Nephron (organoid): ENCODE measurements at regions not wholly inside any gene's neighbourhood (a gene's known extent, or its start where the extent isn't known, plus 50 kb on each side); places are given as distances from the start of the nearest gene placed in this dataset.

Experiments
- H3K27ac Mint-ChIP-seq, 3 experiments: 2 replicates each; pipeline ENCODE4 v1.8.0; 2020; ENCODE audit warnings: mixed read lengths in 3 of 3, mild to moderate bottlenecking in 2 of 3, moderate library complexity in 1 of 3
- H3K27me3 Mint-ChIP-seq: 2 replicates; pipeline ENCODE4 v1.8.0; 2021; ENCODE audit warnings: low read depth, mild to moderate bottlenecking, moderate library complexity, mixed read lengths
- H3K36me3 Mint-ChIP-seq: 2 replicates; pipeline ENCODE4 v1.8.0; 2020; ENCODE audit warnings: low read depth, mixed read lengths
- H3K4me1 Mint-ChIP-seq: 2 replicates; pipeline ENCODE4 v1.8.0; 2020; ENCODE audit warnings: mixed read lengths
- H3K4me3 Mint-ChIP-seq, 3 experiments: 2 replicates each; pipeline ENCODE4 v1.8.0; 2020; ENCODE audit warnings: mild to moderate bottlenecking in 3 of 3, mixed read lengths in 3 of 3, moderate library complexity in 2 of 3
- H3K9me3 Mint-ChIP-seq: 2 replicates; pipeline ENCODE4 v1.8.0; 2020; ENCODE audit warnings: mixed read lengths
- TF ChIP-seq, protein P1 (sequence below), 3 experiments: fragments of 200-600 bp; sonication (generic); IDR thresholded peaks; one replicate each; pipeline ENCODE4 v1.5.0; 2021; ENCODE audit warnings: antibody characterized with exemption in 3 of 3; ENCODE audit not compliant: unreplicated experiment in 3 of 3

DNA sequence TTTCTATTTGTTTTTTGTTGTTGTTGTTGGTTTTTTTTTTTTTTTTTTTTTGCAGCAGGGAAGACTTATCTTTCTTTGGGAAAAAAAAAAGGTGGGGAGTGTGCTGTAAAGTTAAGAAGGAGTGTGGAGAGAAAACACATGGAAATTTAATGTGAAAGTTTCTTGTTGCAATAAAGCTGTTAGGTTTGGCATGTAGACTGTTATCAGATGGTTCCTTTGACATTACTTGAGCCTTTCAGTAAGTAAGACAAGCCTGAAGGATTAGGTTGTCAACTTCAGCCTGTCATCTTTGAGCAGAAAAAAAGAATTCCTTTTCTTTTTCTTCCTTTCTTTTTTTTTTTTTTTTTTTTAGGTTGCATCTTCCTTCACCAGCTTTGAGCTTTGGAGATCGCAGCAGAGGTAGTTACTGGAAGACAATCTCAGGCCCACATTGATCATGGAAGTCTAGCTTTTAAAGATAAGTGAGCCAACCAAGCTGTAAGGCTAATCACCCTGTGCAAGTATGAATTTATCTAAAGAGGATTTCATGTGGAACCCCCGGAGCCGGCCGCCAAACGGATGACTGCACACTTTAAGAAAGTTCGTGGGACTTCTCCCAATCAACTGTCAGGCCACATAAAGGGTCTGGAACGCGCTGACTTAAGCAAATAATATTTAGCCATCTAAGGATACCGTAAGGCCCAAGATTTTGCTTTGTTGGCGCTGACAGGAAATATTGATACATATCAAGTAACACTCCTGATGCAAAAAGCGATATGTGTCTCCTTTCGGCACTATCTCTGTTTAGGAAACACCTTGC, 1040.1 kb upstream of the NR2F2 start:
- TF ChIP-seq, protein P1, sequence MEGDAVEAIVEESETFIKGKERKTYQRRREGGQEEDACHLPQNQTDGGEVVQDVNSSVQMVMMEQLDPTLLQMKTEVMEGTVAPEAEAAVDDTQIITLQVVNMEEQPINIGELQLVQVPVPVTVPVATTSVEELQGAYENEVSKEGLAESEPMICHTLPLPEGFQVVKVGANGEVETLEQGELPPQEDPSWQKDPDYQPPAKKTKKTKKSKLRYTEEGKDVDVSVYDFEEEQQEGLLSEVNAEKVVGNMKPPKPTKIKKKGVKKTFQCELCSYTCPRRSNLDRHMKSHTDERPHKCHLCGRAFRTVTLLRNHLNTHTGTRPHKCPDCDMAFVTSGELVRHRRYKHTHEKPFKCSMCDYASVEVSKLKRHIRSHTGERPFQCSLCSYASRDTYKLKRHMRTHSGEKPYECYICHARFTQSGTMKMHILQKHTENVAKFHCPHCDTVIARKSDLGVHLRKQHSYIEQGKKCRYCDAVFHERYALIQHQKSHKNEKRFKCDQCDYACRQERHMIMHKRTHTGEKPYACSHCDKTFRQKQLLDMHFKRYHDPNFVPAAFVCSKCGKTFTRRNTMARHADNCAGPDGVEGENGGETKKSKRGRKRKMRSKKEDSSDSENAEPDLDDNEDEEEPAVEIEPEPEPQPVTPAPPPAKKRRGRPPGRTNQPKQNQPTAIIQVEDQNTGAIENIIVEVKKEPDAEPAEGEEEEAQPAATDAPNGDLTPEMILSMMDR (IDR thresholded peaks at IDR 0.05; ENCODE audit: unreplicated experiment in 3 of 3): no peak
- Mint-ChIP-seq H3K4me3 (no peak overlapping the region), H3K36me3 (no peaks in the 10 kb centered on the region), H3K4me1 (peaks cover 78% of the 10 kb centered on the region), H3K27me3 (peaks cover 8% of the 10 kb centered on the region), H3K9me3 (no peaks in the 10 kb centered on the region), H3K27ac (peak overlapping the region; percentile 87 to 97 (median 95))

DNA sequence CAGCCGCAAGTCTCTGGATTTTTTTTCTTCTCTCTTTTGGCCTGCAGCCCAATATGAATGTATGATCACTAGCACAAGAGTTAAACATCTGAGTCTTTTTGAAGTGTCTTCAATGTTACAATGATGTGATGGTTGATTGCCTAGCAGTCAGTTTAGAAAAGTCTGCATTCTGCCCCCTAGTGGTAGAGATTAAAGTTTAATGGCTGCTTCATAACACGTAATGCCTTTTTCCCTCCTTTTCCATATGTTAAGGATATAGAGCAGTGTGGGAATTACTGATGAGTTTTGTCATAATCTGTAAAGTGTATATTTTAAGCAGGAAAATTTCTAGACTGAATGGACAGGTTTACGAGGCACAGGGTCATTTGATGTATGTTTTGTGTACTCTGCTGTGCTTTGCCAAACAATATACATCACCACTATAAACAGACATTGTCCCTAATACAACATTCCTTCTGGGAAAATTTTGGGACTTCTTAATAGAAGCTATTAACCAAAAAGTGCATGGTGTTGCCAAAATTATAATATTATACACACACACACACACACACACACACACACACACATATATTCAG, 1038.5 kb upstream of the NR2F2 start:
- TF ChIP-seq, protein P1 (IDR thresholded peaks at IDR 0.05; ENCODE audit: unreplicated experiment in 3 of 3): peak; percentile 70 to 81 (median 79)
- Mint-ChIP-seq H3K4me1 (peaks cover 78% of the 10 kb centered on the region), H3K4me3 (no peak overlapping the region), H3K9me3 (no peaks in the 10 kb centered on the region), H3K36me3 (no peaks in the 10 kb centered on the region), H3K27ac (peak overlapping the region; percentile 87 to 97 (median 95)), H3K27me3 (peaks cover 5% of the 10 kb centered on the region)

DNA sequence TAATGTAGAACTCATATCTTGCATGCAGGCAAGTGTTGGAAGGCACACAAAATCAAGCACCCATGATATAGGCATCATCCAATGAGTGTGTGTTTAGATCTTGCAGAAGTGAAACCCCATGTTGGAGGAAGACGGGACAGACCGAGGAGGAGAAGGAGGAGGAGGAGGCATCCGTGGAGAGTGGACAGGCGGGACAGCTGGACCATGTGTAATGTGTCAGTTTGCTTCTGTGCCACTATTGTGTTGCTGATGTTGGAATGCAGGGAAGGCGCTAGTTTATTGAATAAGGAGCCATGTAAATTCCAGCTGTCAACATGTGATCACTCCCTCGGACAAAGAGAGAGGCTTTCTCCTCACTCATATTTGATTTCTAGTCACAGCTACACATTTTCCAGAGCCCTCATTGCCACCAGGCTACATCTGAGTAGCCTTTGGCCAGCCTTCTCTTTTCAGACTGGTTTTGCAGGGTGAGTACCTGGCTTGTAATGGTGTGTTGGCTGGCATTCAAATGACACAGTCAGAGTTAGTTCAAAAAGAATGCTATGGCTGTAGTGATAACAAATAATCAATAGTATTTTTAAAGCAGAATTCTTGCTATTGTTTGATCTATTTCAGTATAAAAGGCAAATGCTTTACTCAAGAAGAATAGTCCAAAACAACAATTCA, 1037.6 kb upstream of the NR2F2 start:
- Mint-ChIP-seq H3K4me1 (peaks cover 78% of the 10 kb centered on the region), H3K27me3 (no peaks in the 10 kb centered on the region), H3K9me3 (no peaks in the 10 kb centered on the region), H3K36me3 (no peaks in the 10 kb centered on the region), H3K27ac (peak overlapping the region; percentile 87 to 97 (median 95)), H3K4me3 (peak overlapping the region; percentile 1 to 34 (median 34))
- TF ChIP-seq, protein P1 (IDR thresholded peaks at IDR 0.05; ENCODE audit: unreplicated experiment in 3 of 3): no peak

DNA sequence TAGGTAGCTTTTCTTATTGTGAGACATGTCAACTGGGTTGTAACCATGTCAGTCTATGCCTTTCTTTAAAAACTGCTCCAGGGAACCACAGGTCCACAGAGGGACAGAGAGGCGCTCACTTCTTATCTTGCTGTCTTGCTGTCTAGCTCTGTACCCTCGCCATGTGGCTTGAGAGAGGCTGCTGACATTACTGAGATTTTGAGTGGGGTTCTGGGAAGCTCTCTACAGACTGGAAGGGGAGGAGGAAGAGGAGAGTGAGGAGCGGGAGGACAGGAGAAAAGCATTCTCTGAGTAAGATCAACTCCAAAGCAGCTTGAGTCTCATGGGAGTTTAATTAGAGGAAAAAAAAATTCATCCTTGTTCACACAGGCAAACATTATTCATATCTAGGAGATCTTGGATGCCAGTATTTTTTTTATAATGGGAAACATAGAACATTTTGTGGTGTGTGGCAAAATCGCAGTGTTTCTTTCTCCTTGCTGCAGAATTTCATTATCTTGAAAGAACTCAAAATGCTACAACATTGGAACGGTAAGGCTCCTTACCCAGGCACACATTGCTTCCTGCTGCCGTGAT, 1037.0 kb upstream of the NR2F2 start:
- Mint-ChIP-seq H3K27me3 (no peaks in the 10 kb centered on the region), H3K27ac (peak overlapping the region; percentile 87 to 97 (median 95)), H3K4me1 (peaks cover 74% of the 10 kb centered on the region), H3K9me3 (no peaks in the 10 kb centered on the region), H3K36me3 (no peaks in the 10 kb centered on the region), H3K4me3 (peak overlapping the region; percentile 29 to 68 (median 43))
- TF ChIP-seq, protein P1 (IDR thresholded peaks at IDR 0.05; ENCODE audit: unreplicated experiment in 3 of 3): no peak

DNA sequence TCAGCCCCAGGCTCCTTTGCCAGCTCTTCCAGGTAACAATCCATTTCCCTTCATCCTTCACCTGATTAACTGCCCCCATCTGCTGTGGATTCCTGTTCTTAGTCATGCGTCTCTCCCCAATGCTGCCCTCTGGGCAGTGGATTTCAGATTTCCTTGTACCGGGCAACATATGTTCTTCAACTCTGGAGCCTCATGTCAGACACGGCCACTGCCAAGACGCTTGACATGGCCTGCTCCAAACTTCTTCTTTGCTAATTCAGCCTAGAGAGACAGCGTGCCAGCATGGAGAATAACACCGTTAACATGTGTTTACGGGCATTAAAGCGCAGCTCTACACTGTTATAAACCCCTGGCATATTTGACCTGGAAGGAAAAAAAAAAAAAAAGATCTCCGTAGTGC, 1035.1 kb upstream of the NR2F2 start:
- H3K9me3 Mint-ChIP-seq: no peaks in the 10 kb centered on the region
- no peaks in the 10 kb centered on the region for H3K27me3 Mint-ChIP-seq
- H3K27ac Mint-ChIP-seq: peak overlapping the region; percentile 68 to 83 (median 76)
- TF ChIP-seq, protein P1 (IDR thresholded peaks at IDR 0.05; ENCODE audit: unreplicated experiment in 3 of 3): no peak
- H3K36me3 Mint-ChIP-seq: no peaks in the 10 kb centered on the region
- peaks cover 57% of the 10 kb centered on the region for H3K4me1 Mint-ChIP-seq
- H3K4me3 Mint-ChIP-seq: peak overlapping the region in 2 of 3 experiments; percentile 0 to 20
